NT2/D1 (cell line): ENCODE measurements at regions not wholly inside any gene's neighbourhood (a gene's known extent, or its start where the extent isn't known, plus 50 kb on each side); places are given as distances from the start of the nearest gene placed in this dataset.

ENCODE experiments used
- SUZ12 ChIP-seq: IDR thresholded peaks from 2 replicates; pipeline ENCODE4 v1.6.1; 2011; ENCODE audit not compliant: insufficient read length, insufficient read depth; ENCODE audit errors: extremely low read depth
- YY1 ChIP-seq: IDR thresholded peaks from 2 replicates; pipeline ENCODE4 v1.6.1; 2011; ENCODE audit not compliant: insufficient read length, insufficient read depth
- ZNF274 ChIP-seq: IDR thresholded peaks from 2 replicates; pipeline ENCODE4 v1.6.1; 2011; ENCODE audit warnings: mild to moderate bottlenecking, low read depth, low read length

- TF ChIP-seq YY1 (no peak), ZNF274 (no peak), SUZ12 (no peak)
Observed at GRCh38 chr3:147809206-147809605, 400.0 kb downstream of the ZIC1 start.
